CD4-positive, alpha-beta T cell (primary cell): ENCODE measurements at regions not wholly inside any gene's neighbourhood (a gene's known extent, or its start where the extent isn't known, plus 50 kb on each side); places are given as distances from the start of the nearest gene placed in this dataset.
"Not testable (repeated sequence)": the region's sequence is repeated elsewhere in the genome, so short reads cannot be mapped to it uniquely, and the experiment has no call there.

ENCODE experiments used
- ATAC-seq: fragments of 200-7000 bp; cut with Tn5 transposase; one replicate; pipeline ENCODE4 v1.10.0; 2022; ENCODE audit warnings: mild to moderate bottlenecking; ENCODE audit not compliant: poor library complexity
- CTCF ChIA-PET: fragments of 350-600 bp; sonication (Branson Sonifier 250); formaldehyde crosslinking; loops from one replicate; lab custom pipeline; 2021; ENCODE audit warnings: antibody characterized with exemption, inconsistent platforms; lab: Charles Lee
- POLR2A ChIA-PET: fragments of 350-600 bp; sonication (Branson Sonifier 250); formaldehyde crosslinking; loops from one replicate; lab custom pipeline; 2021; ENCODE audit warnings: antibody characterized with exemption, inconsistent platforms; lab: Charles Lee
- DNase-seq, 14 experiments: peaks; one replicate each; pipeline ENCODE4 v3.0.0-alpha.2; 2013 to 2020; ENCODE audit warnings: mixed read lengths in 2 of 14
- H3K27ac ChIP-seq, 2 donors: one replicate each; pipeline versions ENCODE4 v1.5.1 to v1.7.0; 2013; ENCODE audit warnings: low read length in 2 of 2, low read depth in 1 of 2, mild to moderate bottlenecking in 1 of 2
- H3K27me3 ChIP-seq, 2 experiments: 1 replicate in 1 of 2; 2 replicates in 1 of 2; pipeline versions ENCODE4 v1.6.1 to v1.7.0; 2013; ENCODE audit warnings: low read length in 2 of 2, control low read depth in 1 of 2, mild to moderate bottlenecking in 1 of 2, moderate library complexity in 1 of 2; ENCODE audit not compliant: insufficient read depth in 2 of 2, control insufficient read depth in 1 of 2
- H3K36me3 ChIP-seq: one replicate; pipeline ENCODE4 v1.6.1; 2013; ENCODE audit warnings: low read length, control low read depth; ENCODE audit not compliant: insufficient read depth
- H3K4me1 ChIP-seq: one replicate; pipeline ENCODE4 v1.6.1; 2013; ENCODE audit warnings: low read length, control low read depth; ENCODE audit not compliant: insufficient read depth
- H3K4me3 ChIP-seq: one replicate; pipeline ENCODE4 v1.5.1; 2013; ENCODE audit warnings: mild to moderate bottlenecking, low read length, moderate library complexity
- H3K9me3 ChIP-seq, 2 experiments: 1 replicate in 1 of 2; 2 replicates in 1 of 2; pipeline versions ENCODE4 v1.6.1 to v1.7.0; 2013; ENCODE audit warnings: low read length in 2 of 2, mild to moderate bottlenecking in 2 of 2, control low read depth in 1 of 2, moderate library complexity in 1 of 2; ENCODE audit not compliant: control insufficient read depth in 1 of 2, insufficient read depth in 1 of 2
- H3K27ac Mint-ChIP-seq: one replicate; pipeline ENCODE4 v1.8.0; 2020; ENCODE audit warnings: mixed read lengths
- H3K27me3 Mint-ChIP-seq: one replicate; pipeline ENCODE4 v1.8.0; 2021; ENCODE audit warnings: mixed read lengths
- H3K36me3 Mint-ChIP-seq: one replicate; pipeline ENCODE4 v1.8.0; 2021; ENCODE audit warnings: low read depth, mixed read lengths
- H3K4me1 Mint-ChIP-seq: one replicate; pipeline ENCODE4 v1.8.0; 2021; ENCODE audit warnings: low read depth, mixed read lengths
- H3K4me3 Mint-ChIP-seq: one replicate; pipeline ENCODE4 v1.8.0; 2020; ENCODE audit warnings: mild to moderate bottlenecking, mixed read lengths
- H3K9me3 Mint-ChIP-seq: one replicate; pipeline ENCODE4 v1.8.0; 2020; ENCODE audit warnings: mixed read lengths
- intact Hi-C, 2 experiments: fragments of 100-400 bp; cut with DNase I in 1 of 2; cut with micrococcal nuclease in 1 of 2; formaldehyde crosslinking; loops; one replicate each; pipeline versions ENCODE4 v1.15.1 to v1.9.0; 2023 to 2025; cut with DNase I, micrococcal nuclease

DNA sequence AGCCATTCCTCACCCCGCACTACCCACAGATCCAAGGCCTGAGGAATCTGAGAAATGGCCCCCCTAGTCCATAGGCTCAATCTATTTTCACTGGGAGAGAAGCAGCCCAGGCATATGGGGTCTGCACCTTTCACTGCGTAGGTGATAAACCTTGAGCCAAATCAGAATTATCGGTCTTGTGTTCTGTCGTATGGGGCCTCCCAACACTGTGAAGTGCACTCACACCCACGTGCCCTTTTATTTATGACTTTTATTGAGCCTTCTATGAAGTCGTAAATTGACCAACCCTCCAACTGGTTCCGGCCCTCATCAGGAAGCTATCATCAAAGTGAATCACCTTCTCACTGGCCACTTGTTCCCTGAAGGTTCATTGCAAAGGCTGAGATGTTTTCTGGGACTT lies 259.3 kb downstream of the NPIPA7 start:
- CTCF ChIA-PET, H3K27ac ChIP-seq, DNase-seq, H3K27me3 Mint-ChIP-seq, intact Hi-C loops, H3K4me3 Mint-ChIP-seq, POLR2A ChIA-PET, H3K9me3 Mint-ChIP-seq, H3K36me3 ChIP-seq, H3K4me1 ChIP-seq, H3K27ac Mint-ChIP-seq, H3K36me3 Mint-ChIP-seq, ATAC-seq, H3K4me3 ChIP-seq, H3K9me3 ChIP-seq, H3K4me1 Mint-ChIP-seq, H3K27me3 ChIP-seq: not testable (repeated sequence)

DNA sequence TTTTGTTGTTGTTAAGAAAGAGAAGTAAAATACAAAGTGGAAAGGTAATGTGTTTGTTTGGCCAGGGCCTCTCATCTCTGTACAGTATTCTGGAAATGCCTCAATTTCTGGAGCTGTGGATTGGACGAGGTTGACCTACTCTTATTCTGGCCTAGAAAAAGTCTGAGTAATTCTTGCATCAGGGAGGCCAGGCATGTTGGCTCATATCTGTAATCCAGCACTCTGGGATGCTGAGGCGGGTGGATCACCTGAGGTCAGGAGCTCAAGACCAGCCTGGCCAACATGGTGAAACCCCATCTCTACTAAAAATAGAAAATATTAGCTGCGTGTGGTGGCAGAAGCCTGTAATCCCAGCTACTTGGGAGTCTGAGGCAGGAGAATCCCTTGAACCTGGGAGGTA lies 259.8 kb downstream of the NPIPA7 start:
- CTCF ChIA-PET, H3K27ac Mint-ChIP-seq: not testable (repeated sequence)

DNA sequence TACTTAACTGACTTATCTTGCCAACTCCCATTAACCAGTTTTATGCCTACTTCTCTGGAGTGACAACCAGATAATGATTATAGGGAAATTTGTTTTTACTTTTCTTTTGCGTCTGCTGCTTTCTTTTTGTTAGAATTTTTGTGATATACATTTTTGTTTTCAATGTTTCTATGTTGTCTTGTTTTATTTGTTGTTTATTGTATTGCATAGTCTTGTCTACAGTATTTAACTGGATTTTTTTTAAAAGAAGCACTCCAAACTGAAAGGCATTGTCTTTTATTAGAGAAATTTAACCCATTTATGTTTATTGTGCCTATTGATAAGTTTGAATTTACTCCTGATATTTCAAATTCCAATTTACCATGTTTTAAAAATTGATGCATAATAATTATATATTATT lies 264.9 kb downstream of the NPIPA7 start:
- H3K36me3 ChIP-seq, H3K4me3 ChIP-seq, H3K4me1 ChIP-seq, POLR2A ChIA-PET, H3K9me3 Mint-ChIP-seq, intact Hi-C loops, H3K4me3 Mint-ChIP-seq, H3K27me3 Mint-ChIP-seq, H3K27me3 ChIP-seq, H3K27ac ChIP-seq, DNase-seq, ATAC-seq, CTCF ChIA-PET, H3K36me3 Mint-ChIP-seq, H3K4me1 Mint-ChIP-seq, H3K27ac Mint-ChIP-seq, H3K9me3 ChIP-seq: not testable (repeated sequence)

More for the DNA sequence above, 259.8 kb downstream of the NPIPA7 start:
- intact Hi-C loops, H3K27me3 ChIP-seq, POLR2A ChIA-PET, ATAC-seq, H3K4me1 ChIP-seq, H3K27ac ChIP-seq, H3K9me3 Mint-ChIP-seq, H3K4me3 Mint-ChIP-seq, H3K9me3 ChIP-seq, H3K27me3 Mint-ChIP-seq, H3K36me3 Mint-ChIP-seq, H3K4me3 ChIP-seq, DNase-seq, H3K36me3 ChIP-seq, H3K4me1 Mint-ChIP-seq: not testable (repeated sequence)

DNA sequence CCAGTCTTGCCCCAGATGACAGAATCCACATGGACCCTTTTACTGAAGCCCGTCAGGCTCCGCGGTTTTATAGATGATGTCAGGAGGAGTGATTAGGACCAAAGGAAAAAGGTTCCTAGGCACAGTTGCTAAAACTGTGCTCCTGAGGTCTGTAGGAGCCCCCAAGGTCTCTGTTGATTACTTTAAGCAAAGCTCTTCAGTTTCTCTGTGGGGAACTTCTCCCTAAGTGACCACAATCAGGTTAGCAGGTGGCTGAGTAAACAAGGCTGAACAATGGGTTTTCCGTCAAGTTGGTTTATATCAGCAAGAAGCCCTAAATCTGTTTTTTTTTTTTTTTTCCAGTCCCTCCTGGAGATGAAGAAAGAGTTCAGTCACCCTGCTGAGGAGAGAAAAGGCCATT lies 269.1 kb downstream of the NPIPA7 start:
- H3K36me3 ChIP-seq, H3K4me3 Mint-ChIP-seq: not testable (repeated sequence)

DNA sequence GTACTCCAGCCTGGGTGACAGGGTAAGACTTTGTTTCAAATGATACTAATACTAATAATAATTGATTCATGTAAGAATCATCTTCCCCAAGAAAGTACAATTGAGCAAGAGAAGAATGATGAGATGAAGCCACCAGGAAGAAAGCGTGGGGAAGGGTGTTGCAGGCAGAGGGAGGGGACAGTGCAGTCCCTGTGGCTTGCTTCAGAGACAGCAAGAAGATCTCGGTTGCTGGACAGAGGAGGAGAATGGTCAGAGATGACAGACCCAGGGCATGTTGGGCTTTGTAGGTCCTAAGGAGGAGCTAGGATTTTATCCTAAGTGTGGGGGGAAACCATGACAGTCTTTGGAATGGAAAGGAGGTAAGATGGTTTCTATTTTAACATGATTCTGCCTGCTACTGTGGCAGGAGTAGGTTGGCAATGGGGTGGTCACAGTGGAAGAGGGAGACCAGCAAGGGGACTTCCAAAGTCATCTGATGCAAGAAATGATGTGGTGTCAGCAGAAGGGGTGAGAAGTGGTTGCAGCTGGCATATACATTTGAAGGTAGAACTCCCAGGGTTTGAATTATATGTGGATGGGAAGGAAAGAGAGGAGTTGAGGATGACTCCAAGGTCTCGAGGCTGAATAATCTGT lies 293.4 kb downstream of the NPIPA7 start:
- H3K4me3 ChIP-seq, H3K27ac Mint-ChIP-seq, H3K27me3 Mint-ChIP-seq, H3K9me3 Mint-ChIP-seq, POLR2A ChIA-PET, H3K36me3 Mint-ChIP-seq, H3K4me3 Mint-ChIP-seq, H3K4me1 ChIP-seq, DNase-seq, H3K36me3 ChIP-seq, H3K4me1 Mint-ChIP-seq, H3K9me3 ChIP-seq, H3K27me3 ChIP-seq, ATAC-seq, H3K27ac ChIP-seq, CTCF ChIA-PET, intact Hi-C loops: not testable (repeated sequence)

More for the DNA sequence above, 269.1 kb downstream of the NPIPA7 start:
- POLR2A ChIA-PET, DNase-seq, H3K9me3 Mint-ChIP-seq, H3K9me3 ChIP-seq, H3K27ac Mint-ChIP-seq, H3K4me1 Mint-ChIP-seq, ATAC-seq, H3K4me1 ChIP-seq, H3K27me3 ChIP-seq, H3K36me3 Mint-ChIP-seq, H3K27ac ChIP-seq, CTCF ChIA-PET, intact Hi-C loops, H3K27me3 Mint-ChIP-seq, H3K4me3 ChIP-seq: not testable (repeated sequence)

DNA sequence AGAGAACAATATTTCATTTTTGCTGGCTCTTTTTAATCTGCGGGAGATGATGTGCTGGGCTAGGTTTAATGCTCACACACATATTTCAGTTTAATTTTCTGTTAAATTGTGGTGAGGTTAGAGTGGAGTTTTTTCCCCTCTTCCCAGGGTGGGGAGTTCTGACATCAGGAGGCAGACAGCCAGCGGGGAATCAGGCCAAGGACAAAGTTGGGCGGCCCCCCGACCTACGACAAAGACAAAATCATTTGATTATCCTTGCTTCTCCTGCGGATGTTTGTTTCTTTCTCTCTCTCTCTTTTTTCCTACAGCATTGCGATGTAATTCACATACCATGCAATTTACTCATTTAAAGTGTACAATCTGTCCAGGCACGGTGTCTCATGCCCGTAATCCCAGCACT lies 295.9 kb downstream of the NPIPA7 start:
- H3K4me3 Mint-ChIP-seq, POLR2A ChIA-PET, H3K27me3 ChIP-seq, DNase-seq, ATAC-seq, H3K27ac Mint-ChIP-seq, H3K27ac ChIP-seq, H3K4me3 ChIP-seq, H3K36me3 Mint-ChIP-seq, H3K27me3 Mint-ChIP-seq, H3K9me3 Mint-ChIP-seq, H3K4me1 ChIP-seq, H3K9me3 ChIP-seq, intact Hi-C loops, CTCF ChIA-PET, H3K36me3 ChIP-seq, H3K4me1 Mint-ChIP-seq: not testable (repeated sequence)

DNA sequence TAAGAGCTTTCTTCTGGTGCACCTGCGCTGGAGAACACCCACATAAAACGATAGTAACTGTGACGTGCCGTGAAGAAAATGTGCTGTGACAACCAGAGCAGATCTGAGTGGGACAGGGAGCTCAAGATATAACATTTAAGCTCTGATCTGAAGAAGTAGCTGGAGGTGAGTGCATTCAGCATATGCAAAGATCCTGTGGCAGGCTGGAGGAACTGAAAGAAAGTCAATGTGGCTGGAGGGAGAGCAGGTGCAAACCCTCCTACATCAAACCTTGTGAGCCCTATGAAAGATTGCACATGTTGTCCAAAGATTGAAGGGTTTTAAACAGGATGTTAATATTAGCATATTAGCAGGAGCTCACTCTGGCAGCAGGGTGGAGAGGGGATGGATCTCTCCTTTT lies 342.9 kb downstream of the NPIPA7 start:
- H3K27me3 ChIP-seq, H3K9me3 ChIP-seq, intact Hi-C loops, H3K27me3 Mint-ChIP-seq, H3K4me1 Mint-ChIP-seq, DNase-seq, H3K4me3 Mint-ChIP-seq, H3K36me3 ChIP-seq, H3K36me3 Mint-ChIP-seq, H3K27ac ChIP-seq, ATAC-seq, POLR2A ChIA-PET, CTCF ChIA-PET, H3K4me1 ChIP-seq, H3K4me3 ChIP-seq, H3K27ac Mint-ChIP-seq, H3K9me3 Mint-ChIP-seq: not testable (repeated sequence)
